WTC11 (cell line): ENCODE measurements at regions not wholly inside any gene's neighbourhood (a gene's known extent, or its start where the extent isn't known, plus 50 kb on each side); places are given as distances from the start of the nearest gene placed in this dataset.

Experiments used
- ATAC-seq: fragments of 200-7000 bp; cut with Tn5 transposase; 2 replicates; pipeline ENCODE4 v1.10.0; 2021; ENCODE audit warnings: mild to moderate bottlenecking, moderate library complexity
- CTCF ChIA-PET: fragments of 300-600 bp; sonication (Branson Sonifier 250); formaldehyde crosslinking; loops from one replicate; lab custom pipeline; 2021; ENCODE audit warnings: antibody characterized with exemption; lab: Charles Lee
- POLR2A ChIA-PET: fragments of 350-600 bp; sonication (Branson Sonifier 250); formaldehyde crosslinking; loops from one replicate; lab custom pipeline; 2021; ENCODE audit warnings: antibody characterized with exemption; lab: Charles Lee
- DNase-seq: peaks from one replicate; pipeline ENCODE4 v3.0.0; 2021; ENCODE audit warnings: low spot score
- H3K27ac Mint-ChIP-seq: 2 replicates; pipeline ENCODE4 v1.8.0; 2021; ENCODE audit warnings: mixed read lengths
- H3K27me3 Mint-ChIP-seq: 2 replicates; pipeline ENCODE4 v1.8.0; 2021; ENCODE audit warnings: low read depth, mild to moderate bottlenecking, moderate library complexity, mixed read lengths
- H3K36me3 Mint-ChIP-seq: 2 replicates; pipeline ENCODE4 v1.8.0; 2021; ENCODE audit warnings: mixed read lengths
- H3K4me1 Mint-ChIP-seq: 2 replicates; pipeline ENCODE4 v1.8.0; 2022; ENCODE audit warnings: mixed read lengths
- H3K4me3 Mint-ChIP-seq: 2 replicates; pipeline ENCODE4 v1.8.0; 2021; ENCODE audit warnings: mild to moderate bottlenecking, moderate library complexity, mixed read lengths
- H3K9me3 Mint-ChIP-seq: 2 replicates; pipeline ENCODE4 v1.8.0; 2021; ENCODE audit warnings: mixed read lengths
- EMX1 ChIP-seq: fragments of 250-450 bp; sonication (Bioruptor Pico); IDR thresholded peaks from 2 replicates; pipeline ENCODE4 v1.8.0; 2021; ENCODE audit warnings: mild to moderate bottlenecking
- ERG ChIP-seq: fragments of 250-450 bp; sonication (Bioruptor Pico); IDR thresholded peaks from 2 replicates; pipeline ENCODE4 v1.8.0; 2021; ENCODE audit warnings: mild to moderate bottlenecking
- ETV6 ChIP-seq: sonication (generic); formaldehyde crosslinking; IDR thresholded peaks from 2 replicates; pipeline ENCODE4 v1.8.1; 2022; ENCODE audit warnings: mild to moderate bottlenecking, missing genetic modification reagents
- FOXK1 ChIP-seq: sonication (generic); formaldehyde crosslinking; IDR thresholded peaks from 2 replicates; pipeline ENCODE4 v1.8.0; 2022; ENCODE audit warnings: mild to moderate bottlenecking, moderate library complexity, missing genetic modification reagents
- FOXP4 ChIP-seq: sonication (generic); formaldehyde crosslinking; IDR thresholded peaks from 2 replicates; pipeline ENCODE4 v1.8.0; 2022; ENCODE audit warnings: mild to moderate bottlenecking, missing genetic modification reagents
- HMGA2 ChIP-seq: fragments of 250-450 bp; sonication (Bioruptor Pico); IDR thresholded peaks from 2 replicates; pipeline ENCODE4 v1.4.0; 2021; ENCODE audit warnings: mild to moderate bottlenecking, moderate library complexity
- HMGXB4 ChIP-seq: sonication (generic); formaldehyde crosslinking; IDR thresholded peaks from 2 replicates; pipeline ENCODE4 v1.8.1; 2023; ENCODE audit warnings: mild to moderate bottlenecking, moderate library complexity, missing genetic modification reagents
- JAZF1 ChIP-seq: fragments of 250-450 bp; sonication (Bioruptor Pico); IDR thresholded peaks from 2 replicates; pipeline ENCODE4 v1.9.0; 2021; ENCODE audit warnings: moderate library complexity, mild to moderate bottlenecking, inconsistent platforms
- MLX ChIP-seq: sonication (generic); formaldehyde crosslinking; IDR thresholded peaks from 2 replicates; pipeline ENCODE4 v1.8.1; 2023; ENCODE audit warnings: mild to moderate bottlenecking, missing genetic modification reagents, moderate library complexity
- OVOL2 ChIP-seq: fragments of 250-450 bp; sonication (Bioruptor Pico); IDR thresholded peaks from 2 replicates; pipeline ENCODE4 v1.9.0; 2021; ENCODE audit warnings: mild to moderate bottlenecking, borderline replicate concordance
- PRDM15 ChIP-seq: sonication (generic); formaldehyde crosslinking; IDR thresholded peaks from 2 replicates; pipeline ENCODE4 v1.8.0; 2022; ENCODE audit warnings: missing genetic modification reagents
- RORB ChIP-seq: fragments of 250-450 bp; sonication (Bioruptor Pico); IDR thresholded peaks from 2 replicates; pipeline ENCODE4 v1.9.0; 2021; ENCODE audit warnings: mild to moderate bottlenecking
- SMAD3 ChIP-seq: sonication (generic); formaldehyde crosslinking; IDR thresholded peaks from 2 replicates; pipeline ENCODE4 v1.8.0; 2022; ENCODE audit warnings: missing genetic modification reagents, mild to moderate bottlenecking, borderline replicate concordance
- TEAD4 ChIP-seq: sonication (generic); formaldehyde crosslinking; IDR thresholded peaks from 2 replicates; pipeline ENCODE4 v1.8.0; 2022; ENCODE audit warnings: mild to moderate bottlenecking, missing genetic modification reagents
- USF1 ChIP-seq: sonication (generic); formaldehyde crosslinking; IDR thresholded peaks from 2 replicates; pipeline ENCODE4 v1.8.0; 2022; ENCODE audit warnings: mild to moderate bottlenecking, missing genetic modification reagents
- ZNF138 ChIP-seq: sonication (generic); formaldehyde crosslinking; conservative IDR thresholded peaks from 2 replicates; pipeline ENCODE4 v1.8.1; 2022; ENCODE audit warnings: mild to moderate bottlenecking, moderate library complexity, missing genetic modification reagents
- ZNF263 ChIP-seq: sonication (generic); formaldehyde crosslinking; IDR thresholded peaks from 2 replicates; pipeline ENCODE4 v1.8.1; 2022; ENCODE audit warnings: low read depth, mild to moderate bottlenecking, moderate library complexity, missing genetic modification reagents
- ZNF532 ChIP-seq: fragments of 250-450 bp; sonication (Bioruptor Pico); IDR thresholded peaks from 2 replicates; pipeline ENCODE4 v1.9.0; 2021; ENCODE audit warnings: mild to moderate bottlenecking, borderline replicate concordance
- ZNF671 ChIP-seq: fragments of 250-450 bp; sonication (Bioruptor Pico); IDR thresholded peaks from 2 replicates; pipeline ENCODE4 v1.8.0; 2021; ENCODE audit warnings: mild to moderate bottlenecking

GRCh38 chr4:122326908-122327307, 51.9 kb upstream of the ADAD1 start:
- H3K36me3 Mint-ChIP-seq = no peaks in the 10 kb centered on the region; the same call in none of the 2 replicates
- DNase-seq (no peak), ATAC-seq (no peak)
- ChIA-PET CTCF (no interaction called here), POLR2A (no interaction called here)
- no peak overlapping the region for H3K4me3 Mint-ChIP-seq
- H3K9me3 Mint-ChIP-seq = no peaks in the 10 kb centered on the region
- H3K4me1 Mint-ChIP-seq = no peaks in the 10 kb centered on the region
- H3K27me3 Mint-ChIP-seq = no peaks in the 10 kb centered on the region
- no peak overlapping the region for H3K27ac Mint-ChIP-seq
- TF ChIP-seq HMGXB4 (CRISPR knock-in tag) (no peak), EMX1 (CRISPR knock-in tag) (no peak), ETV6 (no peak), HMGA2 (CRISPR knock-in tag) (no peak), MLX (CRISPR knock-in tag) (no peak), ERG (CRISPR knock-in tag) (no peak), OVOL2 (no peak), TEAD4 (CRISPR knock-in tag) (no peak), SMAD3 (CRISPR knock-in tag) (no peak), ZNF671 (CRISPR knock-in tag) (no peak), USF1 (no peak), FOXK1 (no peak), ZNF263 (no peak), ZNF138 (CRISPR knock-in tag) (no peak)

- ChIA-PET CTCF (no interaction called here), POLR2A (no interaction called here)
- ATAC-seq (no peak), DNase-seq (no peak)
- Mint-ChIP-seq H3K27me3 (no peaks in the 10 kb centered on the region), H3K9me3 (no peaks in the 10 kb centered on the region), H3K36me3 (no peaks in the 10 kb centered on the region; the same call in none of the 2 replicates), H3K4me1 (no peaks in the 10 kb centered on the region), H3K27ac (no peak overlapping the region), H3K4me3 (no peak overlapping the region)
- no peak for TF ChIP-seq PRDM15 (CRISPR knock-in tag)
- no peak for TF ChIP-seq ZNF532 (CRISPR knock-in tag)
- no peak for TF ChIP-seq FOXP4
- TF ChIP-seq JAZF1 (CRISPR knock-in tag) = no peak
- TF ChIP-seq HMGXB4 (CRISPR knock-in tag) = no peak
- TF ChIP-seq ZNF263 = no peak
- TF ChIP-seq RORB (CRISPR knock-in tag) = no peak
- TF ChIP-seq OVOL2 = no peak
Observed at GRCh38 chr4:122328893-122329292, 49.9 kb upstream of the ADAD1 start.
